CD14-positive monocyte (primary cell): ENCODE measurements at regions not wholly inside any gene's neighbourhood (a gene's known extent, or its start where the extent isn't known, plus 50 kb on each side); places are given as distances from the start of the nearest gene placed in this dataset.

Source experiments
- DNase-seq, 3 donors: peaks; one replicate each; pipeline ENCODE4 v3.0.0-alpha.2; 2011 to 2022
- H2AFZ ChIP-seq: 2 replicates; pipeline ENCODE4 v1.6.0; 2012; ENCODE audit warnings: mild to moderate bottlenecking, low read depth, low read length, inconsistent platforms; ENCODE audit not compliant: insufficient read depth, poor library complexity, severe bottlenecking
- H3K27ac ChIP-seq, 2 donors: 1 replicate in 1 of 2; 2 replicates in 1 of 2; pipeline ENCODE4 v1.5.1; 2012 to 2013; ENCODE audit warnings: low read length in 2 of 2, control low read depth in 1 of 2, inconsistent platforms in 1 of 2, low read depth in 1 of 2, mild to moderate bottlenecking in 1 of 2
- H3K27me3 ChIP-seq, 2 donors: one replicate each; pipeline versions ENCODE4 v1.6.0 to v1.6.1; 2011 to 2013; ENCODE audit warnings: low read length in 2 of 2; ENCODE audit not compliant: control insufficient read depth in 2 of 2, insufficient read depth in 2 of 2
- H3K36me3 ChIP-seq, 2 donors: replicated peaks in 1 of 2; 1 replicate in 1 of 2; 2 replicates in 1 of 2; pipeline versions ENCODE4 v1.5.1 to v1.6.1; 2012 to 2013; ENCODE audit warnings: low read length in 2 of 2, control low read depth in 1 of 2, inconsistent platforms in 1 of 2, mild to moderate bottlenecking in 1 of 2; ENCODE audit not compliant: insufficient read depth in 2 of 2, control insufficient read depth in 1 of 2
- H3K4me1 ChIP-seq, 2 donors: 1 replicate in 1 of 2; 2 replicates in 1 of 2; pipeline versions ENCODE4 v1.5.1 to v1.6.1; 2012 to 2013; ENCODE audit warnings: low read length in 2 of 2, control low read depth in 1 of 2, inconsistent platforms in 1 of 2, mild to moderate bottlenecking in 1 of 2, moderate library complexity in 1 of 2; ENCODE audit not compliant: insufficient read depth in 2 of 2, control insufficient read depth in 1 of 2
- H3K4me2 ChIP-seq: replicated peaks from 2 replicates; pipeline ENCODE3; 2012; ENCODE audit warnings: low read length, moderate library complexity, mild to moderate bottlenecking; ENCODE audit not compliant: poor library complexity, severe bottlenecking; ENCODE audit errors: extremely low read depth
- H3K4me3 ChIP-seq, 3 experiments: fragments of 200-600 bp in 1 of 3; sonication (generic) in 1 of 3; replicated peaks in 1 of 3; 1 replicate in 2 of 3; 2 replicates in 1 of 3; pipeline ENCODE4 v1.5.1; 2011 to 2013; ENCODE audit warnings: low read length in 3 of 3, mild to moderate bottlenecking in 3 of 3, control low read depth in 2 of 3, low read depth in 2 of 3, inconsistent platforms in 1 of 3, moderate library complexity in 1 of 3
- H3K79me2 ChIP-seq: 2 replicates; pipeline ENCODE4 v1.6.0; 2012; ENCODE audit warnings: mild to moderate bottlenecking, control low read depth, inconsistent platforms, low read length, moderate library complexity; ENCODE audit not compliant: insufficient read depth
- H3K9ac ChIP-seq: 2 replicates; pipeline ENCODE4 v1.6.0; 2017; ENCODE audit warnings: low read length, mild to moderate bottlenecking; ENCODE audit not compliant: insufficient read depth, poor library complexity, severe bottlenecking
- H3K9me3 ChIP-seq, 2 donors: replicated peaks in 1 of 2; 1 replicate in 1 of 2; 2 replicates in 1 of 2; pipeline versions ENCODE4 v1.5.1 to v1.6.1; 2012 to 2013; ENCODE audit warnings: low read length in 2 of 2, control low read depth in 1 of 2; ENCODE audit not compliant: control insufficient read depth in 1 of 2, insufficient read depth in 1 of 2
- H4K20me1 ChIP-seq: 2 replicates; pipeline ENCODE4 v1.6.0; 2012; ENCODE audit warnings: mild to moderate bottlenecking, low read length, control low read depth, moderate library complexity; ENCODE audit not compliant: insufficient read depth
- H3K27ac Mint-ChIP-seq, 7 donors: one replicate each; pipeline ENCODE4 v1.8.0; 2020; ENCODE audit warnings: mild to moderate bottlenecking in 7 of 7, mixed read lengths in 7 of 7, moderate library complexity in 6 of 7, inconsistent platforms in 2 of 7
- H3K27me3 Mint-ChIP-seq, 3 donors: one replicate each; pipeline ENCODE4 v1.8.0; 2021 to 2022; ENCODE audit warnings: low read depth in 3 of 3, mild to moderate bottlenecking in 3 of 3, mixed read lengths in 3 of 3, moderate library complexity in 3 of 3, inconsistent platforms in 1 of 3
- H3K36me3 Mint-ChIP-seq, 2 donors: one replicate each; pipeline ENCODE4 v1.8.0; 2020; ENCODE audit warnings: mixed read lengths in 2 of 2, inconsistent platforms in 1 of 2, mild to moderate bottlenecking in 1 of 2
- H3K4me1 Mint-ChIP-seq: one replicate; pipeline ENCODE4 v1.8.0; 2020; ENCODE audit warnings: mild to moderate bottlenecking, mixed read lengths
- H3K4me3 Mint-ChIP-seq, 2 donors: one replicate each; pipeline ENCODE4 v1.8.0; 2020; ENCODE audit warnings: mild to moderate bottlenecking in 2 of 2, mixed read lengths in 2 of 2, moderate library complexity in 1 of 2
- H3K9me3 Mint-ChIP-seq, 7 donors: one replicate each; pipeline ENCODE4 v1.8.0; 2020 to 2022; ENCODE audit warnings: mixed read lengths in 7 of 7, mild to moderate bottlenecking in 6 of 7, moderate library complexity in 6 of 7, inconsistent platforms in 2 of 7
- CTCF ChIP-seq: fragments of 200-600 bp; IDR thresholded peaks from one replicate; pipeline ENCODE4 v1.8.0; 2022; ENCODE audit warnings: antibody characterized with exemption, mild to moderate bottlenecking
- WGBS: methylation state at CpG from one replicate; pipeline ENCODE4 v1.1.5; 2013; ENCODE audit warnings: missing lambda C conversion rate; ENCODE audit not compliant: insufficient coverage; 5-methylcytosine and 5-hydroxymethylcytosine counted together
- intact Hi-C, 2 donors: fragments of 100-400 bp; cut with micrococcal nuclease; formaldehyde crosslinking; loops; one replicate each; pipeline versions ENCODE4 v1.15.0 to v1.15.1; 2023

GRCh38 chr5:175805256-175806011 is 65.9 kb upstream of the CPLX2 start:
- no peak for TF ChIP-seq CTCF
- no peak overlapping the region for H3K4me3 Mint-ChIP-seq
- Histone ChIP-seq H3K27me3 (no peaks in the 10 kb centered on the region), H3K79me2 (no peaks in the 10 kb centered on the region), H4K20me1 (no peaks in the 10 kb centered on the region), H3K4me2 (no peak overlapping the region), H3K4me1 (no peaks in the 10 kb centered on the region), H3K9ac (no peak overlapping the region), H2AFZ (no peak overlapping the region), H3K9me3 (no peaks in the 10 kb centered on the region), H3K27ac (no peak overlapping the region), H3K36me3 (no peaks in the 10 kb centered on the region), H3K4me3 (no peak overlapping the region)
- no peak for DNase-seq
- peaks cover 8 to 19% (median 9%) of the 10 kb centered on the region in 3 donors for H3K27me3 Mint-ChIP-seq
- no peaks in the 10 kb centered on the region for H3K36me3 Mint-ChIP-seq
- no peaks in the 10 kb centered on the region for H3K9me3 Mint-ChIP-seq
- 81% methylated on average over 6 of the region's 12 CpGs for WGBS
- intact Hi-C loops = no loop called here
- no peaks in the 10 kb centered on the region for H3K4me1 Mint-ChIP-seq
- no peak overlapping the region for H3K27ac Mint-ChIP-seq

GRCh38 chr5:175808711-175809110 is 62.7 kb upstream of the CPLX2 start:
- no peak overlapping the region for H3K4me2 ChIP-seq
- Mint-ChIP-seq H3K9me3 (no peaks in the 10 kb centered on the region), H3K4me3 (no peak overlapping the region), H3K36me3 (no peaks in the 10 kb centered on the region), H3K27ac (no peak overlapping the region), H3K27me3 (peaks cover 6 to 15% (median 7%) of the 10 kb centered on the region in 3 donors), H3K4me1 (no peaks in the 10 kb centered on the region)
- no peak overlapping the region for H3K9ac ChIP-seq
- H3K36me3 ChIP-seq = no peaks in the 10 kb centered on the region
- H3K79me2 ChIP-seq = no peaks in the 10 kb centered on the region
- H4K20me1 ChIP-seq = no peaks in the 10 kb centered on the region
- intact Hi-C loops = no loop called here
- no peaks in the 10 kb centered on the region for H3K9me3 ChIP-seq
- no peak overlapping the region for H3K27ac ChIP-seq
- TF ChIP-seq CTCF = no peak
- no peaks in the 10 kb centered on the region for H3K27me3 ChIP-seq
- no peak for DNase-seq
- H3K4me1 ChIP-seq = no peaks in the 10 kb centered on the region
- no peak overlapping the region for H2AFZ ChIP-seq
- no peak overlapping the region for H3K4me3 ChIP-seq
- WGBS = 100% methylated on average over 2 of the region's 6 CpGs
